H9 (cell line): ENCODE measurements at regions not wholly inside any gene's neighbourhood (a gene's known extent, or its start where the extent isn't known, plus 50 kb on each side); places are given as distances from the start of the nearest gene placed in this dataset.

Experiments
- DNase-seq: peaks from one replicate; pipeline ENCODE4 v3.0.0-alpha.2; 2017
- H2AFZ ChIP-seq: one replicate; pipeline ENCODE4 v1.6.1; 2013; ENCODE audit warnings: mild to moderate bottlenecking, low read length, control low read depth, moderate library complexity
- H2AK5ac ChIP-seq: 2 replicates; pipeline ENCODE4 v1.6.1; 2013; ENCODE audit warnings: low read length, control low read depth, mixed read lengths; ENCODE audit not compliant: insufficient read length
- H2BK120ac ChIP-seq: one replicate; pipeline ENCODE4 v1.6.1; 2013; ENCODE audit warnings: low read depth, mild to moderate bottlenecking, low read length, control low read depth, inconsistent platforms; ENCODE audit not compliant: poor library complexity, severe bottlenecking
- H2BK12ac ChIP-seq: 2 replicates; pipeline ENCODE4 v1.6.1; 2013; ENCODE audit warnings: low read length, control low read depth, mixed read lengths, low read depth; ENCODE audit not compliant: insufficient read length
- H2BK15ac ChIP-seq: 2 replicates; pipeline ENCODE4 v1.6.1; 2013; ENCODE audit warnings: low read depth, low read length, control low read depth
- H2BK20ac ChIP-seq: one replicate; pipeline ENCODE4 v1.6.1; 2013; ENCODE audit warnings: low read depth, mild to moderate bottlenecking, low read length, control low read depth, inconsistent platforms; ENCODE audit not compliant: poor library complexity, severe bottlenecking
- H2BK5ac ChIP-seq: 2 replicates; pipeline ENCODE4 v1.6.1; 2013; ENCODE audit warnings: low read length, control low read depth, mixed read lengths; ENCODE audit not compliant: insufficient read length
- H3K14ac ChIP-seq: 2 replicates; pipeline ENCODE4 v1.6.1; 2013; ENCODE audit warnings: low read length, control low read depth; ENCODE audit not compliant: insufficient read depth
- H3K18ac ChIP-seq: 2 replicates; pipeline ENCODE4 v1.6.1; 2013; ENCODE audit warnings: low read depth, mild to moderate bottlenecking, mixed read lengths, low read length, control low read depth; ENCODE audit not compliant: insufficient read length
- H3K23ac ChIP-seq: 2 replicates; pipeline ENCODE4 v1.6.1; 2013; ENCODE audit warnings: low read length, control low read depth, mixed read lengths, low read depth; ENCODE audit not compliant: insufficient read length
- H3K23me2 ChIP-seq: 2 replicates; pipeline ENCODE4 v1.6.1; 2013; ENCODE audit warnings: low read depth, mild to moderate bottlenecking, mixed read lengths, low read length, control low read depth; ENCODE audit not compliant: insufficient read length, poor library complexity, severe bottlenecking
- H3K27ac ChIP-seq: 2 replicates; pipeline ENCODE4 v1.5.1; 2013; ENCODE audit warnings: low read length, control low read depth, mixed read lengths, low read depth; ENCODE audit not compliant: insufficient read length
- H3K27me3 ChIP-seq: 2 replicates; pipeline ENCODE4 v1.6.1; 2013; ENCODE audit warnings: low read length, control low read depth, inconsistent platforms; ENCODE audit not compliant: insufficient read depth
- H3K4ac ChIP-seq: 2 replicates; pipeline ENCODE4 v1.6.1; 2013; ENCODE audit warnings: low read depth, mild to moderate bottlenecking, control low read depth, inconsistent platforms, low read length, moderate library complexity
- H3K4me1 ChIP-seq: 2 replicates; pipeline ENCODE4 v1.6.1; 2013; ENCODE audit warnings: low read length, control low read depth, inconsistent platforms; ENCODE audit not compliant: insufficient read depth
- H3K4me2 ChIP-seq: 2 replicates; pipeline ENCODE4 v1.6.1; 2013; ENCODE audit warnings: low read length, control low read depth, mixed read lengths; ENCODE audit not compliant: insufficient read length, insufficient read depth
- H3K56ac ChIP-seq: 2 replicates; pipeline ENCODE4 v1.6.1; 2013; ENCODE audit warnings: low read depth, mild to moderate bottlenecking, mixed read lengths, low read length, control low read depth; ENCODE audit not compliant: insufficient read length
- H3K79me1 ChIP-seq: 2 replicates; pipeline ENCODE4 v1.6.1; 2013; ENCODE audit warnings: low read depth, mild to moderate bottlenecking, moderate library complexity, low read length, control low read depth, inconsistent platforms; ENCODE audit not compliant: insufficient read depth, poor library complexity, severe bottlenecking
- H3K79me2 ChIP-seq: 2 replicates; pipeline ENCODE4 v1.6.1; 2013; ENCODE audit warnings: low read length, control low read depth, inconsistent platforms; ENCODE audit not compliant: insufficient read depth
- H3K9ac ChIP-seq: 2 replicates; pipeline ENCODE4 v1.6.1; 2013; ENCODE audit warnings: low read length, control low read depth, mixed read lengths; ENCODE audit not compliant: insufficient read length; ENCODE audit errors: extremely low read depth
- H3K9me3 ChIP-seq: one replicate; pipeline ENCODE4 v1.6.1; 2013; ENCODE audit warnings: low read depth, low read length, inconsistent platforms; ENCODE audit not compliant: control insufficient read depth
- H3T11ph ChIP-seq: one replicate; pipeline ENCODE4 v1.6.1; 2013; ENCODE audit warnings: mild to moderate bottlenecking, low read length, control low read depth, inconsistent platforms
- H4K20me1 ChIP-seq: one replicate; pipeline ENCODE4 v1.6.1; 2013; ENCODE audit not compliant: control insufficient read depth, insufficient read length, insufficient read depth
- H4K5ac ChIP-seq: 2 replicates; pipeline ENCODE4 v1.6.1; 2013; ENCODE audit warnings: low read depth, mild to moderate bottlenecking, mixed read lengths, low read length, control low read depth; ENCODE audit not compliant: insufficient read length
- H4K8ac ChIP-seq: replicated peaks from 2 replicates; pipeline ENCODE4 v1.6.1; 2013; ENCODE audit warnings: low read length, control low read depth, mixed read lengths, low read depth; ENCODE audit not compliant: insufficient read length
- H4K91ac ChIP-seq: 2 replicates; pipeline ENCODE4 v1.6.1; 2013; ENCODE audit warnings: low read depth, mild to moderate bottlenecking, moderate library complexity, mixed read lengths, low read length, control low read depth; ENCODE audit not compliant: insufficient read length
- H3K27ac Mint-ChIP-seq, 3 experiments: 2 replicates in 2 of 3; 3 replicates in 1 of 3; pipeline ENCODE4 v1.8.0; 2020 to 2021; ENCODE audit warnings: mixed read lengths in 3 of 3, mild to moderate bottlenecking in 1 of 3, moderate library complexity in 1 of 3
- H3K27me3 Mint-ChIP-seq: 2 replicates; pipeline ENCODE4 v1.8.0; 2021; ENCODE audit warnings: low read depth, mild to moderate bottlenecking, moderate library complexity, mixed read lengths
- H3K36me3 Mint-ChIP-seq, 3 experiments: 2 replicates in 2 of 3; 3 replicates in 1 of 3; pipeline ENCODE4 v1.8.0; 2020 to 2021; ENCODE audit warnings: low read depth in 3 of 3, mixed read lengths in 3 of 3; ENCODE audit not compliant: insufficient read depth in 1 of 3
- H3K4me1 Mint-ChIP-seq, 2 experiments: 2 replicates each; pipeline ENCODE4 v1.8.0; 2020; ENCODE audit warnings: mixed read lengths in 2 of 2
- H3K4me3 Mint-ChIP-seq, 2 experiments: 2 replicates in 1 of 2; 3 replicates in 1 of 2; pipeline ENCODE4 v1.8.0; 2020 to 2021; ENCODE audit warnings: mild to moderate bottlenecking in 2 of 2, mixed read lengths in 2 of 2, moderate library complexity in 1 of 2
- H3K9me3 Mint-ChIP-seq, 2 experiments: 2 replicates in 1 of 2; 3 replicates in 1 of 2; pipeline ENCODE4 v1.8.0; 2020; ENCODE audit warnings: mild to moderate bottlenecking in 2 of 2, mixed read lengths in 2 of 2, moderate library complexity in 1 of 2
- CTCF ChIP-seq: fragments of 200-600 bp; sonication (generic); conservative IDR thresholded peaks from 3 replicates; pipeline ENCODE4 v1.8.0; 2021; ENCODE audit warnings: antibody characterized with exemption, mild to moderate bottlenecking
- WGBS: extraction: QIAGEN DNeasy Blood & Tissue Kit; methylation state at CpG from one replicate; pipeline ENCODE4 v1.1.7; 2013; ENCODE audit warnings: missing lambda C conversion rate, low lambda C conversion rate, mixed read lengths; ENCODE audit not compliant: insufficient read length; ENCODE audit errors: extremely low coverage; 5-methylcytosine and 5-hydroxymethylcytosine counted together

GRCh38 chr3:167116120-167116922 lies 263.8 kb downstream of the ZBBX start:
- no peaks in the 10 kb centered on the region for H3K27me3 ChIP-seq
- no peak overlapping the region for H3K18ac ChIP-seq
- no CpG with 5 or more reads among the region's 32 CpGs for WGBS
- no peak overlapping the region for H2BK120ac ChIP-seq
- H3T11ph ChIP-seq, result no peak overlapping the region
- no peak overlapping the region for H3K27ac ChIP-seq
- no peak for TF ChIP-seq CTCF
- no peak overlapping the region for H3K4me2 ChIP-seq
- peak; percentile 28 for DNase-seq
- no peak overlapping the region for H4K5ac ChIP-seq
- H3K27me3 Mint-ChIP-seq, result no peaks in the 10 kb centered on the region; the same call in 1 of the 2 replicates
- no peak overlapping the region for H2AFZ ChIP-seq
- no peaks in the 10 kb centered on the region for H3K9me3 Mint-ChIP-seq
- H4K8ac ChIP-seq, result no peak overlapping the region
- no peak overlapping the region for H3K4ac ChIP-seq
- no peaks in the 10 kb centered on the region for H3K9me3 ChIP-seq
- no peak overlapping the region for H3K14ac ChIP-seq
- no peak overlapping the region for H2AK5ac ChIP-seq
- no peak overlapping the region for H3K23ac ChIP-seq
- H2BK5ac ChIP-seq, result no peak overlapping the region
- no peaks in the 10 kb centered on the region for H3K4me1 Mint-ChIP-seq
- no peaks in the 10 kb centered on the region for H4K20me1 ChIP-seq
- no peak overlapping the region for H2BK15ac ChIP-seq
- no peak overlapping the region for H2BK12ac ChIP-seq
- no peaks in the 10 kb centered on the region for H3K23me2 ChIP-seq
- H3K4me3 Mint-ChIP-seq, result no peak overlapping the region
- no peaks in the 10 kb centered on the region for H3K4me1 ChIP-seq
- no peak overlapping the region for H3K9ac ChIP-seq
- no peak overlapping the region for H2BK20ac ChIP-seq
- no peak overlapping the region for H3K56ac ChIP-seq
- H4K91ac ChIP-seq, result no peak overlapping the region
- no peaks in the 10 kb centered on the region; a peak in 1 of 7 replicates for H3K36me3 Mint-ChIP-seq
- H3K79me2 ChIP-seq, result no peaks in the 10 kb centered on the region
- H3K79me1 ChIP-seq, result no peaks in the 10 kb centered on the region
- no peak overlapping the region for H3K27ac Mint-ChIP-seq
